ENCODE measurements at regions not wholly inside any gene's neighbourhood (a gene's known extent, or its start where the extent isn't known, plus 50 kb on each side); places are given as distances from the start of the nearest gene placed in this dataset.

- TF ChIP-seq, protein P1, sequence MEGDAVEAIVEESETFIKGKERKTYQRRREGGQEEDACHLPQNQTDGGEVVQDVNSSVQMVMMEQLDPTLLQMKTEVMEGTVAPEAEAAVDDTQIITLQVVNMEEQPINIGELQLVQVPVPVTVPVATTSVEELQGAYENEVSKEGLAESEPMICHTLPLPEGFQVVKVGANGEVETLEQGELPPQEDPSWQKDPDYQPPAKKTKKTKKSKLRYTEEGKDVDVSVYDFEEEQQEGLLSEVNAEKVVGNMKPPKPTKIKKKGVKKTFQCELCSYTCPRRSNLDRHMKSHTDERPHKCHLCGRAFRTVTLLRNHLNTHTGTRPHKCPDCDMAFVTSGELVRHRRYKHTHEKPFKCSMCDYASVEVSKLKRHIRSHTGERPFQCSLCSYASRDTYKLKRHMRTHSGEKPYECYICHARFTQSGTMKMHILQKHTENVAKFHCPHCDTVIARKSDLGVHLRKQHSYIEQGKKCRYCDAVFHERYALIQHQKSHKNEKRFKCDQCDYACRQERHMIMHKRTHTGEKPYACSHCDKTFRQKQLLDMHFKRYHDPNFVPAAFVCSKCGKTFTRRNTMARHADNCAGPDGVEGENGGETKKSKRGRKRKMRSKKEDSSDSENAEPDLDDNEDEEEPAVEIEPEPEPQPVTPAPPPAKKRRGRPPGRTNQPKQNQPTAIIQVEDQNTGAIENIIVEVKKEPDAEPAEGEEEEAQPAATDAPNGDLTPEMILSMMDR (IDR thresholded peaks at IDR 0.05), result no peak
- TF ChIP-seq POLR2A (IDR thresholded peaks at IDR 0.05), result no peak
- no peak for TF ChIP-seq EP300 (IDR thresholded peaks at IDR 0.05; ENCODE audit: low read depth)
- TF ChIP-seq POLR2AphosphoS5 (IDR thresholded peaks at IDR 0.05), result no peak
Observed at GRCh38 chr18:44411976-44412375, 268.7 kb upstream of the SETBP1 start.

Data from transverse colon (tissue), 4 donors.